GM21526 (cell line): ENCODE measurements at regions not wholly inside any gene's neighbourhood (a gene's known extent, or its start where the extent isn't known, plus 50 kb on each side); places are given as distances from the start of the nearest gene placed in this dataset.

ENCODE experiments used
- ATAC-seq: cut with Tn5 transposase; IDR thresholded peaks from one replicate; pipeline ENCODE4 v1.9.1; 2021; ENCODE audit warnings: moderate library complexity; ENCODE audit not compliant: unreplicated experiment, low FRiP score

DNA sequence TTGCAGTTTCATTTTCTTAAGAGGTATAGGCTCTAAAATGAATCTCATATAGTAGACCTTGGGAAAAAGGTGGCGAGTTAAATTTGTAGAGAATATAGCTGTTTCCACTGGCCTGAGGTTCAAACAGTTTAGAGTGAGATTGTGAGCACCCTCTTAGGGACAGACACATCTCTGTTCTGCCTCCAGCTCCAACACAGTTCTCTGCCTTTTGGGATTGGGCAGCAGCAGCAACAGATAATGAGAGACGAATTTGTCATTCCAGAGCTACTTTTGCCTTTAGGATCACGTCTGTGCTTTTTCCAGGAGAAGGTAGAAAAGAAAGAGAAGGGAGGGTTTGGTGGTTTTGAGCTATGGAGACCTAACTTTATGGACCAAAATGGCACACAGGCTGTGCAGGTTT, 289.4 kb downstream of the PRL start:
- no peak for ATAC-seq

GRCh38 chr6:22008248-22008836, 288.5 kb downstream of the PRL start:
- no peak for ATAC-seq

DNA sequence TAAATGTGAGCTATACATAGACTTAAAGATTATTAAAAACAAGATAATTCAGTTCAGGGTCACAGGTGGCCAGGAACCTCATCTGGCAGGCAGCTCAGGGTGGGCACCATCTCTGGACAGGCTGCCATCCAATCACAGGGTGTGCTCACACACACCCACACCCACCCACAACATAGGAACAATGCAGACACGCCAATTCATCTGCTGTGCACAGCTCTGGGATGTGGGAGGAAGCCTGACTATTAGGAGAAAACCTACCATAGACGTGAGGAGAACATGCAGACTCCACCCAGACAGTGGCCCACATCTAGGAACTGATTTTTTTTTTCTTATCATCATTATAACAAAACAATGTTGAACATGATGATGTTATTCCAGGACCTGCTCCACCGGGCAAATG, 286.7 kb downstream of the PRL start:
- no peak for ATAC-seq

DNA sequence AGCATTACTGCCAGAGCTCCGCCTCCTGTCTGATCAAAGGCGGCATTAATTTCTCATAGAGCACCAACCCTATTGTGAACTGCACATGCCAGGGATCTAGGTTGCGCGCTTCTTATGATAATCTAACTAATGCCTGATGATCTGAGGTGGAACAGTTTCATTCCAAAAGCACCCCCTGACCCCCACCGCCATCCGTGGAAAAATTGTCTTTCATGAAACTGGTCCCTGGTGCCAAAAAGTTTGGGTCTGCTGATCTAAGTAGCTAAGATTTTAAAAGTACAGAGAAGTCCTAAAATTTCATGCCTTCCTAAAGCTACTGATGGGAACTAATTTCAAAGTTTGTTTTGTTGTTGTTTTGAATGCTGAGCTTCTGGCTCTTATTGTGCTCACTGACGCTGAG, 281.6 kb downstream of the PRL start:
- ATAC-seq: no peak

DNA sequence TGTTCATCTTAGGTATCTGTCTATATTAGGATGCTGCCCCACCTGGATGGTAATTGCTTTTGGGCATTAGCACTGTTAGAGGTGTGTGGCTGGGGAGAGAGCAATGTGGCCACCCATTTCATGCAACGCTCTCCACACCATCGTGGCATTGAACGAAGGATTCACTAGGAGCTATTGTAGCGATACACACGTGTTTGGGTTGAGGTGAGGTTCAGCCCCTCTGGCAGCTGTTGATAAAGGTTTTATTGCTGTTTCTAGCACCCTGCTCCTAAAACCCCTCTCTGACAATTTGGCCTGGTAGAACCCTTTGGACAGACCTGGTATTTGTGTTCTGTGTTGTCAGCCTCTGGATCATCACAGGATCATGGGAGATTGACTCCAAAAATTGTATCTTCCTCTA, 280.9 kb downstream of the PRL start:
- ATAC-seq: no peak

GRCh38 chr6:22017272-22017671, 279.6 kb downstream of the PRL start:
- ATAC-seq: no peak

DNA sequence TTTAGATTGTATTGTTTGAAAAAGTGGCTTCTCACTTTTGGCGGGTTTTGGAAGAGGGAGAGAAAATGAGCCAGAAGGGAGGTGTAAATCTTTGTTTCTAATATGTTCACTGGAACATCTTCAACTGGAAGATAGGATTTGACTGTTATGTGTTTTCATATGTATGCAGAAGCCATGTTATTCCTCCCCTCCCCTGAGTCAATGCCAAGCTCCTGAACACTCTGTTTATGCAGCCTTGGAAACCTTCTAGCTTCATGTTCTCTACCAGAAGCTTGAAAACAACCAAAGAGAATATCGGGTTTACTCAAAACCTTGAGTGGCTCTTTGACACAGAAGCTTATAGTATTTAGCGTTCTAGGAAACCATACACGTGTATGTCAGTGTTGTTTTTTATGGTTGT, 279.1 kb downstream of the PRL start:
- ATAC-seq: no peak

- ATAC-seq: no peak
These were observed 277.0 kb downstream of the PRL start for GRCh38 chr6:22019857-22020256.

GRCh38 chr6:22020299-22021003, 276.4 kb downstream of the PRL start:
- ATAC-seq: no peak

- no peak for ATAC-seq
These were observed 274.9 kb downstream of the PRL start for GRCh38 chr6:22021966-22022365.

GRCh38 chr6:22023937-22024336, 272.9 kb downstream of the PRL start:
- ATAC-seq: no peak

GRCh38 chr6:22024973-22025467, 271.8 kb downstream of the PRL start:
- ATAC-seq: peak; percentile 30

DNA sequence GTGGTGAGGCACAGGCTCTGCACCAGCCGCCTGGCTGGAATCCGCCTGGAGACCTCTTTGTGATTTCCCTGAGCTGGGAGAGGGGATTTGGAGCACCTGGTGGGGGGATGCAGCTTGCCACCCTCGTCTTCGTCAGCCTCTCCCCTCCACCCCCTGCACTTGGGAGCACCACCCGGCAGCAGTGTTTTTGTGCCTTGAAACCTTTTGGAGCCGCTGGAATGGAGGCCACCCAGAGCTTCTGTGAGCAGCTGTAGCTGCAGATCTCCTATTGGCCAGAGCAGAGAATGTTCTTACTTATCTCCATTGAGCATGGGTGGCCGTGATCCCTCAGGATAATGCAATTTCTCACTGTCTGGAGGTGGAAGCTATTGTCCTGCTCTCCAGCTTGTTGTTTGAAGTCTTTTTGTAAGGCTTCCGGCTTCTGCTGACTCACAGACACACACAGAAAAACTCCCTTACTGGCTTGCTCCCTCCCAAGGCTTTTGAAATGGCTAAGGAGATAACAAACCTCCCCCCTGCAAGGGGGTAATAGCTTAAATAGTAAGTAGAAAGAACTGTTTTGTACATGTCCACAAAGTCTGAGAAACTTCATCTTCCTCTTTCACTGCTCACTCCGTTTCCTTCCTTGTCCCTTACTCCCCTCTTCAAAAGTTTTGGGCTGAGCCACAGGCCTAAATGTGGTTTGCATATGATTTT, 271.2 kb downstream of the PRL start:
- ATAC-seq: peak; percentile 63

DNA sequence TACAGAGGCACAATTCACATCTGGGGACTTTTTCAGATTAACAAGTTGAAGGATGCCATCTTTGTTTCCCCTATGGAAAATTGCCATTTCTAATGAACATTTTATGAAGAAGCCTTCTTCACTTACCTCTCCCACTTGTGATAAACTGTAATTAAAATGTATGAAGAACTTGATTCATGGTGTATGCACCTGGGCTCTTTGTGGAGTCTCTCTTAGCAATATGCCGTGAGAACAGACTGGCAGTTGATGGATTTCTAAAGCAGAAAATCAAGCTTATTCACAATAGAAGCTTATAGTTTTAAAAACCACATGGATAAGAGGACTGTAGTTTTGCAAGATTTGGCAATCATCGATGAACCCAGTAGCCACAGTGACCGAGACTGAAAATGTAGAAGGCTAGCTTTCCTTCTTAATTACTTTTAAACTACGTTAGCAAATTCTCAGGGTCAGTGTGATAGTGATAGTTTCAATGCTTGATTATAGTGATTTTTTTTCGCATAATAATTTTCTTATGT, 270.6 kb downstream of the PRL start:
- ATAC-seq: peak; percentile 6

DNA sequence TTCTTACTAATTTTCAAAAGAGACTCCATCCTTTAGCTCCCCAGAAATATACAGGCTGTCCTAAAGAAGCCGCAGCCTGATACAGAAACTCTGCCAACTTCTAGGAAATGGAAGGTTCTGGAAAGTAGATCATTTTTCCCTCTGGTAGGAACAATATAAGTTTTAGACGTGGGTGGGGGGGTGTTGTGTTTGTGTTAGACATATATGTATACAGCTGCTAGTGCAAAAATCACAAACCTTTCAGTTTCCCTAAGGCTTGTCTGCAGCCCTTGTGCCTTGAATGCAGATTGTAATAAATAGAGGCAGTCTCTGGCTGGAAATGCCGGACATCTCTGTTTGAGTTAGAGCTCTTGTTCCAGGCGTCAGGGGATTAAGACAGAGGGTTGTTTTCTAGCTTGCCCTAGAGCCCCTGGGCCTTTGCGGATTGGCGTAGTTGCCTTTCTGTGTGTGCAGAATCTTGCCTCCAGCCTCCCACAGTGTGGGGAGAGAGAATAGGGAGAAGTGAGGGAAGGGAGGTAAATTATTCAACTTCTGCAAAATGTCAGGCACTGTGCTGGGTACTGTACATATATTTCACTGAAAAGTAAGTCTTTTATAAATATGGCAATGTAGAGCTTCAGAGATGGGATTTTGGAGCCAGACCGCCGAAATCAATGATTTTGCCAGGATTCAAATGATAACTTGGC, 269.7 kb downstream of the PRL start:
- ATAC-seq: no peak

GRCh38 chr6:22028403-22029090, 268.3 kb downstream of the PRL start:
- no peak for ATAC-seq

GRCh38 chr6:22029171-22029570, 267.7 kb downstream of the PRL start:
- no peak for ATAC-seq

DNA sequence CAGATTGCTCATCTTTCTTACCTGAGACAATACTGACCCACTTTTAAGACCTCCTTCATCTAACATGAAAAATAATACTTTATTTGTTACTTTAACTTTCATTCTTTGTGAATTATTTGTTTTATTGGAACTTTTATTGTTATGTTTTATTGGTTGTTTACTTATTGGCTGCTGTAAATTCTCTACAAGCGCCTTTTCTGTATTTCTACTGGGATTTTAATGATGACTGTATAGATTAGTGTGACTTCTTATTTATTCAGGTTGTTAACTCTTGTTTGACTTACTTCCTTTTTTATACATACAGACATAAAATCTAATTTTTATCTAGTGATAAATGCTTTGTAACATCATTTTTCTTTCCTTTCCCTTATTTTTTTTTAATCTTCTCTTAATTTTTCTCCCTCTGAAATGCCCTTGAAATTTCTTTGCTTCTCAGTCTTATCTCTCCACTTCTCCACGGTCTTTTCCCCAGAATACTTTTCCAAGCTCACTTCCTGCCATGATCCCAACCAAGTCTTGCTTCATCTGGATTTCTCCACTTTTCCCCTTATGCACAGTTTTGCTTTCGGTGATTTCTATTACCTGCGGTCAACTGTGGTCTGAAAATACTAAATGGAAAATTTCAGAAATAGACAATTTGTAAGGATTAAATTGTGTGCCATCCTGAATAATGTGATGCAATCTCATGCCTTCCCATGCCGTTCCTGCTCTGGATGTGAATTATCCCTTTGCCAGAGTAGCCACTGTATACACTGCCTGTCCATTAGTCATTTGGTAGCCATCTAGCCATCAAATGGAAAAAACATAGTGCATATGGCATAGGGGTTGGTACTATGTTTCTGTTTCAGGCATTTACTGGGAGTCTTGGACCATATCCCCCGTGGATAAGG, 265.9 kb downstream of the PRL start:
- no peak for ATAC-seq

DNA sequence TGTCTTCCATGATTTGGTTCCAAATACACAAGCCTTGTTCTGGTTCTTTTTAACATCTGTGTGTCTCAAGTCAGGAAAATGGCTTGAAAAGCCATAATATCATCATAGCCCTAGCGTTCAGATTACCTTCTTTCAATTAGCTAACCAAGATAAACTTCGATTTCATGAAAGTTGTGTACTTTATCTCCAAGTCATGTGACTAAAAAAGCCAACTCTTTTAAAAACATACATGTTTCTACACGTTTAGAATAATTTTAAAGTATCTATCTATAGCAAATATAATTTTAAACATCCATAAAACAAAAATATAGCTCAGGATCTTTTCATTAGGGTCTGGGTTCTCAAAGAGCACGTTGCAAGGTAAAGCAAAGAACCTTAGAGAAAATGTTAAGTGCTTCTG, 261.1 kb downstream of the PRL start:
- ATAC-seq: no peak
